WTC11 (cell line): ENCODE measurements at regions not wholly inside any gene's neighbourhood (a gene's known extent, or its start where the extent isn't known, plus 50 kb on each side); places are given as distances from the start of the nearest gene placed in this dataset.

ENCODE experiments used
- ATAC-seq: fragments of 200-7000 bp; cut with Tn5 transposase; 2 replicates; pipeline ENCODE4 v1.10.0; 2021; ENCODE audit warnings: mild to moderate bottlenecking, moderate library complexity
- CTCF ChIA-PET: fragments of 300-600 bp; sonication (Branson Sonifier 250); formaldehyde crosslinking; loops from one replicate; lab custom pipeline; 2021; ENCODE audit warnings: antibody characterized with exemption; lab: Charles Lee
- POLR2A ChIA-PET: fragments of 350-600 bp; sonication (Branson Sonifier 250); formaldehyde crosslinking; loops from one replicate; lab custom pipeline; 2021; ENCODE audit warnings: antibody characterized with exemption; lab: Charles Lee
- DNase-seq: peaks from one replicate; pipeline ENCODE4 v3.0.0; 2021; ENCODE audit warnings: low spot score
- H3K27ac Mint-ChIP-seq: 2 replicates; pipeline ENCODE4 v1.8.0; 2021; ENCODE audit warnings: mixed read lengths
- H3K27me3 Mint-ChIP-seq: 2 replicates; pipeline ENCODE4 v1.8.0; 2021; ENCODE audit warnings: low read depth, mild to moderate bottlenecking, moderate library complexity, mixed read lengths
- H3K36me3 Mint-ChIP-seq: 2 replicates; pipeline ENCODE4 v1.8.0; 2021; ENCODE audit warnings: mixed read lengths
- H3K4me1 Mint-ChIP-seq: 2 replicates; pipeline ENCODE4 v1.8.0; 2022; ENCODE audit warnings: mixed read lengths
- H3K4me3 Mint-ChIP-seq: 2 replicates; pipeline ENCODE4 v1.8.0; 2021; ENCODE audit warnings: mild to moderate bottlenecking, moderate library complexity, mixed read lengths
- H3K9me3 Mint-ChIP-seq: 2 replicates; pipeline ENCODE4 v1.8.0; 2021; ENCODE audit warnings: mixed read lengths
- CBFB ChIP-seq: sonication (generic); formaldehyde crosslinking; IDR thresholded peaks from 2 replicates; pipeline ENCODE4 v1.8.1; 2022; ENCODE audit warnings: mild to moderate bottlenecking, low read depth, missing genetic modification reagents
- CREM ChIP-seq: sonication (generic); formaldehyde crosslinking; IDR thresholded peaks from 2 replicates; pipeline ENCODE4 v1.8.1; 2022; ENCODE audit warnings: mild to moderate bottlenecking, missing genetic modification reagents, moderate library complexity
- E2F1 ChIP-seq: sonication (generic); formaldehyde crosslinking; IDR thresholded peaks from 2 replicates; pipeline ENCODE4 v1.8.0; 2022; ENCODE audit warnings: mild to moderate bottlenecking, missing genetic modification reagents
- FOXP1 ChIP-seq: sonication (generic); formaldehyde crosslinking; IDR thresholded peaks from 2 replicates; pipeline ENCODE4 v1.8.0; 2022; ENCODE audit warnings: missing genetic modification reagents, mild to moderate bottlenecking, moderate library complexity, borderline replicate concordance
- GABPB1 ChIP-seq: sonication (generic); formaldehyde crosslinking; IDR thresholded peaks from 2 replicates; pipeline ENCODE4 v1.8.1; 2023; ENCODE audit warnings: mild to moderate bottlenecking, missing genetic modification reagents
- HMGA2 ChIP-seq: fragments of 250-450 bp; sonication (Bioruptor Pico); IDR thresholded peaks from 2 replicates; pipeline ENCODE4 v1.4.0; 2021; ENCODE audit warnings: mild to moderate bottlenecking, moderate library complexity
- IRF1 ChIP-seq: sonication (generic); formaldehyde crosslinking; IDR thresholded peaks from 2 replicates; pipeline ENCODE4 v1.8.0; 2023; ENCODE audit warnings: missing genetic modification reagents
- NFE2L1 ChIP-seq: sonication (generic); formaldehyde crosslinking; IDR thresholded peaks from 2 replicates; pipeline ENCODE4 v1.8.1; 2023; ENCODE audit warnings: missing genetic modification reagents
- NR3C1 ChIP-seq: sonication (generic); formaldehyde crosslinking; conservative IDR thresholded peaks from 2 replicates; pipeline ENCODE4 v1.8.1; 2023; ENCODE audit warnings: low read depth, mild to moderate bottlenecking, missing genetic modification reagents
- SMAD4 ChIP-seq: sonication (generic); formaldehyde crosslinking; IDR thresholded peaks from 2 replicates; pipeline ENCODE4 v1.8.0; 2022; ENCODE audit warnings: mild to moderate bottlenecking, missing genetic modification reagents
- TEAD1 ChIP-seq: sonication (generic); formaldehyde crosslinking; IDR thresholded peaks from 2 replicates; pipeline ENCODE4 v1.8.0; 2022; ENCODE audit warnings: mild to moderate bottlenecking, missing genetic modification reagents
- ZNF138 ChIP-seq: sonication (generic); formaldehyde crosslinking; conservative IDR thresholded peaks from 2 replicates; pipeline ENCODE4 v1.8.1; 2022; ENCODE audit warnings: mild to moderate bottlenecking, moderate library complexity, missing genetic modification reagents
- ZNF232 ChIP-seq: sonication (generic); formaldehyde crosslinking; IDR thresholded peaks from 2 replicates; pipeline ENCODE4 v1.8.0; 2022; ENCODE audit warnings: mild to moderate bottlenecking, missing genetic modification reagents
- ZNF263 ChIP-seq: sonication (generic); formaldehyde crosslinking; IDR thresholded peaks from 2 replicates; pipeline ENCODE4 v1.8.1; 2022; ENCODE audit warnings: low read depth, mild to moderate bottlenecking, moderate library complexity, missing genetic modification reagents
- ZNF671 ChIP-seq: fragments of 250-450 bp; sonication (Bioruptor Pico); IDR thresholded peaks from 2 replicates; pipeline ENCODE4 v1.8.0; 2021; ENCODE audit warnings: mild to moderate bottlenecking
- ZSCAN18 ChIP-seq: fragments of 250-450 bp; sonication (Bioruptor Pico); IDR thresholded peaks from 2 replicates; pipeline ENCODE4 v2.1.2; 2022; ENCODE audit warnings: mild to moderate bottlenecking, moderate library complexity
- TF ChIP-seq, protein P1 (sequence below): sonication (generic); formaldehyde crosslinking; IDR thresholded peaks from 2 replicates; pipeline ENCODE4 v1.8.1; 2023; ENCODE audit warnings: mild to moderate bottlenecking, missing genetic modification reagents, borderline replicate concordance
- TF ChIP-seq, protein P2 (sequence below): fragments of 250-450 bp; sonication (Bioruptor Pico); IDR thresholded peaks from 2 replicates; pipeline ENCODE4 v1.9.0; 2021; ENCODE audit warnings: moderate library complexity, mild to moderate bottlenecking, inconsistent platforms, borderline replicate concordance
- TF ChIP-seq, protein P3 (sequence below): sonication (generic); formaldehyde crosslinking; IDR thresholded peaks from 2 replicates; pipeline ENCODE4 v1.8.1; 2022; ENCODE audit warnings: missing genetic modification reagents, borderline replicate concordance

DNA sequence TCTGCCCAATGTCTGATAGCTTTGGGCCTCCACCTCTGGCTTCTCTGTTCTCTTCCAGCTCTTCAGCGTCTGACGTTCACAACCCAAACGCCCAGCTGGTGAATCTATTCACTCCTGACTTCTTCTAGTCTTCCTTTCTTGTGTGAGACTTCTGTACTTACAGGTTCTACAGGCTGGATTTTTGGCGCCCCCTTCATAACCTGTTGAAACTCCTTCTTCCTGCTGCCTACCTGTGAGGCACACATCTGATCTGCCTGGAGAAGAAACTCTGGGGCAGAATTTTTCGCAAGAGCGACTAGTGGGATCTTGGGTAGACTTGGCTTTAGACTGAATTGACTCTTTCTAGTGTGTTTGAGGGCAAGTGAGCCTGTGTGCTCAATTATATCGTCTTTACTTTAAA, 249.3 kb downstream of the REEP3 start:
- Mint-ChIP-seq H3K27me3 (no peaks in the 10 kb centered on the region), H3K36me3 (no peaks in the 10 kb centered on the region), H3K27ac (no peak overlapping the region), H3K4me3 (no peak overlapping the region), H3K9me3 (no peaks in the 10 kb centered on the region), H3K4me1 (peaks cover 12% of the 10 kb centered on the region)
- ChIA-PET POLR2A (no interaction called here), CTCF (interaction anchor here (0.6 to 1.4 kb wide), 3 partner anchors 50 to 96 kb away, joined by 3 to 7 read pairs (median 3); no protein-coding TSS in a partner anchor)
- no peak for TF ChIP-seq ZSCAN18 (CRISPR knock-in tag)
- no peak for TF ChIP-seq IRF1 (CRISPR knock-in tag)
- no peak for TF ChIP-seq NR3C1 (CRISPR knock-in tag)
- TF ChIP-seq ZNF671 (CRISPR knock-in tag), result no peak
- TF ChIP-seq ZNF232, result no peak
- TF ChIP-seq SMAD4, result no peak
- TF ChIP-seq CREM, result no peak
- no peak for TF ChIP-seq ZNF138 (CRISPR knock-in tag)
- no peak for TF ChIP-seq E2F1
- TF ChIP-seq, protein P1, sequence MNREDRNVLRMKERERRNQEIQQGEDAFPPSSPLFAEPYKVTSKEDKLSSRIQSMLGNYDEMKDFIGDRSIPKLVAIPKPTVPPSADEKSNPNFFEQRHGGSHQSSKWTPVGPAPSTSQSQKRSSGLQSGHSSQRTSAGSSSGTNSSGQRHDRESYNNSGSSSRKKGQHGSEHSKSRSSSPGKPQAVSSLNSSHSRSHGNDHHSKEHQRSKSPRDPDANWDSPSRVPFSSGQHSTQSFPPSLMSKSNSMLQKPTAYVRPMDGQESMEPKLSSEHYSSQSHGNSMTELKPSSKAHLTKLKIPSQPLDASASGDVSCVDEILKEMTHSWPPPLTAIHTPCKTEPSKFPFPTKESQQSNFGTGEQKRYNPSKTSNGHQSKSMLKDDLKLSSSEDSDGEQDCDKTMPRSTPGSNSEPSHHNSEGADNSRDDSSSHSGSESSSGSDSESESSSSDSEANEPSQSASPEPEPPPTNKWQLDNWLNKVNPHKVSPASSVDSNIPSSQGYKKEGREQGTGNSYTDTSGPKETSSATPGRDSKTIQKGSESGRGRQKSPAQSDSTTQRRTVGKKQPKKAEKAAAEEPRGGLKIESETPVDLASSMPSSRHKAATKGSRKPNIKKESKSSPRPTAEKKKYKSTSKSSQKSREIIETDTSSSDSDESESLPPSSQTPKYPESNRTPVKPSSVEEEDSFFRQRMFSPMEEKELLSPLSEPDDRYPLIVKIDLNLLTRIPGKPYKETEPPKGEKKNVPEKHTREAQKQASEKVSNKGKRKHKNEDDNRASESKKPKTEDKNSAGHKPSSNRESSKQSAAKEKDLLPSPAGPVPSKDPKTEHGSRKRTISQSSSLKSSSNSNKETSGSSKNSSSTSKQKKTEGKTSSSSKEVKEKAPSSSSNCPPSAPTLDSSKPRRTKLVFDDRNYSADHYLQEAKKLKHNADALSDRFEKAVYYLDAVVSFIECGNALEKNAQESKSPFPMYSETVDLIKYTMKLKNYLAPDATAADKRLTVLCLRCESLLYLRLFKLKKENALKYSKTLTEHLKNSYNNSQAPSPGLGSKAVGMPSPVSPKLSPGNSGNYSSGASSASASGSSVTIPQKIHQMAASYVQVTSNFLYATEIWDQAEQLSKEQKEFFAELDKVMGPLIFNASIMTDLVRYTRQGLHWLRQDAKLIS (CRISPR knock-in tag), result no peak
- TF ChIP-seq ZNF263, result no peak
- no peak for TF ChIP-seq NFE2L1 (CRISPR knock-in tag)
- TF ChIP-seq, protein P2, sequence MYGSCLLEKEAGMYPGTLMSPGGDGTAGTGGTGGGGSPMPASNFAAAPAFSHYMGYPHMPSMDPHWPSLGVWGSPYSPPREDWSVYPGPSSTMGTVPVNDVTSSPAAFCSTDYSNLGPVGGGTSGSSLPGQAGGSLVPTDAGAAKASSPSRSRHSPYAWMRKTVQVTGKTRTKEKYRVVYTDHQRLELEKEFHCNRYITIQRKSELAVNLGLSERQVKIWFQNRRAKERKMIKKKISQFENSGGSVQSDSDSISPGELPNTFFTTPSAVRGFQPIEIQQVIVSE (CRISPR knock-in tag), result no peak
- peak; percentile 66 for ATAC-seq
- DNase-seq, result no peak

- no peak for ATAC-seq
- CTCF ChIA-PET, result no interaction called here
- DNase-seq, result no peak
- TF ChIP-seq HMGA2 (CRISPR knock-in tag) (no peak), TEAD1 (CRISPR knock-in tag) (no peak), FOXP1 (CRISPR knock-in tag) (no peak), GABPB1 (CRISPR knock-in tag) (no peak), NR3C1 (CRISPR knock-in tag) (no peak), CBFB (no peak)
- TF ChIP-seq, protein P3, sequence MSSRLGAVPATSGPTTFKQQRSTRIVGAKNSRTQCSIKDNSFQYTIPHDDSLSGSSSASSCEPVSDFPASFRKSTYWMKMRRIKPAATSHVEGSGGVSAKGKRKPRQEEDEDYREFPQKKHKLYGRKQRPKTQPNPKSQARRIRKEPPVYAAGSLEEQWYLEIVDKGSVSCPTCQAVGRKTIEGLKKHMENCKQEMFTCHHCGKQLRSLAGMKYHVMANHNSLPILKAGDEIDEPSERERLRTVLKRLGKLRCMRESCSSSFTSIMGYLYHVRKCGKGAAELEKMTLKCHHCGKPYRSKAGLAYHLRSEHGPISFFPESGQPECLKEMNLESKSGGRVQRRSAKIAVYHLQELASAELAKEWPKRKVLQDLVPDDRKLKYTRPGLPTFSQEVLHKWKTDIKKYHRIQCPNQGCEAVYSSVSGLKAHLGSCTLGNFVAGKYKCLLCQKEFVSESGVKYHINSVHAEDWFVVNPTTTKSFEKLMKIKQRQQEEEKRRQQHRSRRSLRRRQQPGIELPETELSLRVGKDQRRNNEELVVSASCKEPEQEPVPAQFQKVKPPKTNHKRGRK (CRISPR knock-in tag), result no peak
- TF ChIP-seq, all 79 proteins: peak for 0
- H3K36me3 Mint-ChIP-seq, result no peaks in the 10 kb centered on the region
- POLR2A ChIA-PET, result no interaction called here
- H3K27ac Mint-ChIP-seq, result no peak overlapping the region
- H3K27me3 Mint-ChIP-seq, result no peaks in the 10 kb centered on the region
- H3K4me3 Mint-ChIP-seq, result no peak overlapping the region
- H3K9me3 Mint-ChIP-seq, result no peaks in the 10 kb centered on the region
- peaks cover 6% of the 10 kb centered on the region for H3K4me1 Mint-ChIP-seq
These were observed 251.3 kb downstream of the REEP3 start for GRCh38 chr10:63772491-63772890.
